GM18505 (cell line): ENCODE measurements at regions not wholly inside any gene's neighbourhood (a gene's known extent, or its start where the extent isn't known, plus 50 kb on each side); places are given as distances from the start of the nearest gene placed in this dataset.

Experiments
- ATAC-seq: cut with Tn5 transposase; IDR thresholded peaks from one replicate; pipeline ENCODE4 v1.9.1; 2021; ENCODE audit not compliant: unreplicated experiment
- POLR2A ChIP-seq: IDR thresholded peaks from 4 replicates; pipeline ENCODE4 v1.6.1; 2011; ENCODE audit warnings: borderline replicate concordance; ENCODE audit not compliant: insufficient read depth, insufficient read length; ENCODE audit errors: extremely low read depth

DNA sequence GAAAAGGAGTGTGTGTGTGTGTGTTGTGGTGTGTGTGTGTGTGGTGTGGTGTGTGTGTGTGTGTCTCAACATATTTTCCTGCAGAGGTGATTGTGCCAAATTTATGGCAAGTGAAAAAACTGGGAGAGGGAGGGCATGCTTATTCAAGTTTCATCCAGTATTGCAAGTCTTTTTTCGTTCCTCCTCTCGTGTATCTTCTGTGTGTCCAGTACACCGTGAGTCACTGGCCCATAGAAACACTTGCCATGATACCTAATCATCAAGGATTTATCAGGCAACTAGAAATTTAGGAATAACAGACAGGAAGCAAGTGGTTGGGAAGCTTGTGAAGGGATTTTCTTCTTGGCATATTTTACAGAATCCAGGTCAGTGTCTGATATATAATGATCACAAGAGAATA is 820.5 kb downstream of the GATA3 start:
- no peak for ATAC-seq
- TF ChIP-seq POLR2A: no peak

DNA sequence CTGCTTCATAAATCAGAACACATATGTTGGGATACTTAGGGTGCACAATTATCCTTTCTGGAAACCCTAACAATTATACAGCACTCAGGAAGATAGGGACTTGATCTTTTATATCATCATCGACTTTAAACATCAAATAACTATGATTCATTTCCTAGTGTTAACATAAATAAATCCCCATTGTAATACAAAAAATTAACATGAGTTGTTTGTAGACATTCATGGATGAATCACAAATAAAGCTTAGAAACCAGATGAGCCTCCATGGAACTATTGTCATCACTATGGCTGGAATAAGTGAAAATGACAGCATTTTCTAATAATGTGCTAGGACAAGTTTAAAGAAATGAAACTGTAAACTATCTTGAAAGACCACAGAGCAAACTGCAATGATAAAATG is 821.7 kb downstream of the GATA3 start:
- TF ChIP-seq POLR2A: no peak
- no peak for ATAC-seq

DNA sequence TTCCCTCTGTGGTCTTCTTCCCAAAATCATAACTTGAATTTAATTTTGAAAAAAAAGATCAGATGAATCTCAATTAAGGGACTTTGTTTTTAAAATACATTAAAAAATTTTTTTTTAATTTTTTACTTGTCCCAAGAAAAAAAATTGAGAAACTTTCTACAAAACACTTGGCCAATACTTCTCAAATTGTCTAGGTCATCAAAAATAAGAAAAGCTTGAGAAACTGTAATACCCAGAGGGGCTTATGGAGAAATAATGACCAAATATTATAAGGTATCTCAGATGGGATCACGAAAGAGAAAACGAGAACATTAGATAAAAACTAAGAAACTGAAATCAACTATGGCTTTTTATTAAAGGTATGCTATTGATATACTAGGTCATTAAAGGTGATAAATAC is 835.0 kb downstream of the GATA3 start:
- TF ChIP-seq POLR2A: no peak
- no peak for ATAC-seq

DNA sequence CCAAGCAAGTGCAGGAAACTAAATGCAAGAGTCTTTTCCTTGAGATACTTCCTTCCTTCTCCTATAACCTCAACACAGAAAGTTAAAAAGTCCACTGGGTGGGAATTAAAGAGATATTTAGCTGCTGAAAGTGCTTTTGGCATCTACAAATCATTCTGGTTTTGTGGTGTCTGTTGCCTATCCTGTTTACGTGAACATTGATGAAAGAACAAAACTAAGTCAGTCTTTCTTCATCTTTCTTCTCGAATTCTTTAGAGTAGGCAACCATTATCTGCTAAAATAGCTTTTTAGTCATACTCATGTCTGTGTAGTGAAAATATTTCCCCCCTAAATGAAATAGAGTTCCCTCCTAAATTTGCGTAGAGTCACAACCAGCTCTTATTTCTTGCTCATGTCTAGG is 838.6 kb downstream of the GATA3 start:
- no peak for TF ChIP-seq POLR2A
- no peak for ATAC-seq

DNA sequence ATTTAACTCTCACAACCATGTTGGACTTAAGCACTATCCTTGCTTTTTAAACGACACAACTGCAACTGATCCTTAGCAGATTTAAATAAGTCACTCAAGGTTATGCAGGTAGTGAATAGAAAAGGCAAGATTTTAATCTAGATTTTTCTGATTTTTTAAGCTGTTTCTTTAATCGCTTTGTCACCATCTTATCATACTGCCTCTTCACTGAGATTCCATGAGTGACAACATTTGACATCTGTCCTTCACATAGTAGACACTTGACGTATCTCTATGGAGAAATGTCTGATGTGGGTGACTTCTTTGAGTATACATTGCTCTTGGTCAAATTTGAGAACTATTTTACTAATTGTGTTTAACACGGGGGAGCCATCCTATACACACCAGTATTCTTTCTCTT is 839.7 kb downstream of the GATA3 start:
- ATAC-seq: no peak
- no peak for TF ChIP-seq POLR2A

DNA sequence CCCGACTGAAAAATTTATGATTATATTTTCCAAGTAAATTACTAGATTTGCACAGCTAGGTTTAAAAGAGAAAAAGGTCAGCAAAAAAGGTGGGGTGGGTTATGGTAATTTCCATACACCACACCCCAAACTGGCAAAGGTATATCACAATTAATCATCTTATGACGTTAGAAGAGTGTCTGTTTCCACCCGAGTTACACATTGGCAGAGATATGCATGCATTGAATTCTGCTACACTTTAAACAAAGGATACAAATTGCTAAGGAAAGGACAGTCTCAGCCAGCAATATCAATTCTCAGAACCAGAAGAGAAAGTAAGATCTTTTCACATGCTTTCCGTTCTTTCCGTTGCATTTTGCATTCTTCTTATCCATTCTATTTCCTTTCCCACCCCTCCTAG is 843.3 kb downstream of the GATA3 start:
- ATAC-seq: no peak
- no peak for TF ChIP-seq POLR2A

DNA sequence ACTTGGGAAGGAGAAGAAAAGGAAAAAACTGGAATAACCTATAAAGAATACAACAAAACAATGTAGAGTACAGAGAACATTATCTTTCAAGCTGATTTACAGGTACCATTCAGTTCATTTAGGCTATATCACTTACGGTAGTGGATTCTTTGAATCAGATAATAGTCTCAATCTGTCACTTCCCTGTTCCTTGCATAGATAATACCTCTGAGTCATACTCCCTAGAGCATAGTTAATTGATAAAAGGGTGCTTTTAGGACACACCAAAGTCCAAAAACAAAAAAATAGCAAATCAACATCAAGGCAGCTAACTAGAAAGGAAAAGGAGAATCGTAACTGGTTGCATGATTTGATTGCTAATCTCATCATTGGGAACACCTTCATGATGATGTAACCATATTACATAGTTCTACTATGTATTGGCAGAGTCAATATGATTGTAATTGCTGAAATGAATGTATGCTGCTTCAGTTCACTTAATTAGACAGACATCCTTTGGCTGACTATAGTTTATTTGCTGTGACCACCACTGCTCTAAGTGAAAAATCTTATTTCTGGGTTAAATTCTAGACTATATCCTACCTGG is 844.4 kb downstream of the GATA3 start:
- no peak for ATAC-seq
- TF ChIP-seq POLR2A: no peak

DNA sequence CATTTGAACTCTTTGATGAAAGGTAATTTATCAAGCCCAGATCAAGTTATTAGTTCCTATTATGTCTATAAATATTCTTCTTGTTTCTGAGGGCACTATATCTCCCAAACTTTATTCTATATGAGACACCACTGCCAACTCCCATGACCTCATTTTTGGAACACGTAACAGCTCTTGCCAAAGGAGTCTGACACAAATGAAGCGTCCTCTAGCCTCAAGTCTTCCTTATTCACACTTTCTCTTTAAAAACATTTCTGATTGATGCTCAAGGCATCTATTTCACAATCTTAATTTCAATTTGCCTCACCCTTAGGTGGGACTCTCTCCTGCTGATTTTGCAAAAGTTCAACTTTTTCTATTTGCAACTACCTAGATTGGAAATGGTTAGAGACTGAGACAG is 848.4 kb downstream of the GATA3 start:
- no peak for TF ChIP-seq POLR2A
- ATAC-seq: no peak

DNA sequence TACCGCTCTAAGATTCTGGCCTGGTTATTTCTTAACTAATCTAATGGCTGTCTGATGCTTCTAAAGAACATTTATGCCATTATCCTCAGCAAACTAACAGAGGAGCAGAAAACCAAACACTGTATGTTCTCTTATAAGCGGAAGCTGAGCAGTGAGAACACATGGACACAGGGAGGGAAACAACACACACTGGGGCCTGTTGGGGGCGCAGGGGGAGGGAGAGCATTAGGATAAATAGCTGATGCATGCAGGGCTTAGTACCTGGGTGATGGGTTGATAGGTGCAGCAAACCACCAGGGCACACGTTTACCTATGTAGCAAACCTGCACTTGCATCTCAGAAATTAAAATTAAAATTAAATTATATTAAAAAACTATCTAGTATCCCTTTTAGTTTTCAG is 853.5 kb downstream of the GATA3 start:
- TF ChIP-seq POLR2A: no peak
- ATAC-seq: no peak

DNA sequence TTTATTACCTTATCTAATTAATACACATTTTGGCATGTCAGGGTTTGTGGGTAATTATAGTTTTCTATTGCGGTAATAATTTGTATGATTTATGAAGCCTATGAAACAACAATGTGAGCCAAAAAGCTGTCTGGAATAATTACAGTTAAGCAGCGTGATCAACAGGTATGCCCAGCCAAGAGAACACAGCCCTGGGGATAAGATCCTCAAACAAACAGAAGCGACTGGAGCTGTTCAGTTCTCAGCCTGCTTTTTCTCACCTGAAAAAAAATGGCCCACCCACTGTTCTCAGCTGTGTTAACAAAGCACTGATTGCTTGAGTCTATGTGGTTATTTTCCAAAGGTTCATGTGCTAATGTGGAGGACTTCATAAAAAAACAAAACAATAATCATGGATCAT is 855.8 kb downstream of the GATA3 start:
- TF ChIP-seq POLR2A: no peak
- ATAC-seq: no peak

DNA sequence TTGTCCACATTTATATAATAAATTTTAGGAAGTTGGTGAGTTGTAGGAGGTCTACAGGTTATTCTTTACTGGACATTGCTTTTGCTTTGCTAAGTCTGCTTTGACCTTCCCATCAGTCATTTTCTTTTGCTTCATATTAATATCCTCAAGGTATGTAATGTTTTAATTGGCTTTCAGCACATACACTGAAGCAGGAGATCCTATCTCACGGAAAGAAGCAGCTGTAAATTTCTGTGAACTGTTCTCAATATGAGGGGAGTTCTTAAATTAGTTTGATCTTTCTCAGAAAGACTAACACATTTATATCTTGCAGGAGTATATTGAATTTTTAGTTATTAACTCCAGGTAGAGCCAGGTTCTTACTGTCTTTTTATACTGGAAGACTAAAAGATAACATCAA is 856.5 kb downstream of the GATA3 start:
- no peak for ATAC-seq
- no peak for TF ChIP-seq POLR2A

DNA sequence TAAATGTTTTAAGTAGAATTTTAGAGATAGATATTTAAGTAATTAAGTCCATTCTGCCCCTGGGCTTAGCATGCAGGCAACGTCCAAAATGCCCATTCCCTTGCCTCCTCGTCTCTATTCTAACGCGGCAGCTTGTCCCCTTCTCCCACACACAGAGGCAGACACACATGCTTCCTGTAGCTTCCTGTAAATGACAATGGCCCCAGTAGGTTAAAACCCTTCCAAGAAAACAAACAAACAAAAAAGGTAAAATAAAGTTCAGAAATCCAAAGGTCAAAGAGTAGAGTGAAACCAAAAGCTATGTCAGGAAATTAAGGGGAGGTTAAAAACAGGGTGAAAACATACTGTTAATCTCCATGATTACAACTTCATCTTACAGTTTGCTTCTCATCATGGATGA is 857.6 kb downstream of the GATA3 start:
- TF ChIP-seq POLR2A: no peak
- no peak for ATAC-seq

DNA sequence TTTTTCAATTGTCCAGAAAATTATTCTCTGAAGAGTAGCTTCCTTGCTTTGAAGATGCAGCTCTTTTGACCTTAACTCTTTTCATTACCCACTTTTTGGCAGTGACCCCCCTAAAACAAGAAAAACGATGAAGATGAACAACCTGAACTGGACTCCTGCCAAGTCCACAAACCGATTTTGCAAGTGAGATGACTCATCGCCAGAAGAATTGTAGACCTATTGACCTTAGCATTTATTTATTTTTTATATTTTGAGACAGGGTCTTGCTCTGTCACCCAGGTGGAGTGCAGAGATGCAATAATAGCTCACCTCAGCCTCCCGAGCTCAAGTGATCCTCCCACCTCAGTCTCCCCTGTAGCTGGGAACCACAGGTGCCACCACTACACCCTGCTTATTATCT is 859.2 kb downstream of the GATA3 start:
- ATAC-seq: no peak
- no peak for TF ChIP-seq POLR2A

DNA sequence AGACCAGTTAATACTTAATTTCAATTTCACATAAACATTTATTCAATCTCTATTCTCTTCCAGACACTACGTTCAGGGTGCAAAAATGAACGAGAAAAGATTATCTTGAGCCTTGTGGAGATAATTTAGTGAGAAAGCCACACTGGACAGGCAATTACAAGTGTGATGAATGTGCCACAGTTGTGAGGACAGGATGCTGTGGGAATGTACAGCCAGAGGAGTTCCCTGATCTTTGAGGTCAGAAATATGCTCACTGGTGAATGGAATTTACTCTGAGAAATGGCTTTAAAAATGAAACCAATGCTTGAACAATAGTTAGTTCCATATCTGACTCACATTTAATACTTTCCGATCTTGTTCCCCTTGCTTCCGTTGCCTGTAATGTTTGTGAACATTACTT is 864.8 kb downstream of the GATA3 start:
- no peak for TF ChIP-seq POLR2A
- ATAC-seq: no peak

DNA sequence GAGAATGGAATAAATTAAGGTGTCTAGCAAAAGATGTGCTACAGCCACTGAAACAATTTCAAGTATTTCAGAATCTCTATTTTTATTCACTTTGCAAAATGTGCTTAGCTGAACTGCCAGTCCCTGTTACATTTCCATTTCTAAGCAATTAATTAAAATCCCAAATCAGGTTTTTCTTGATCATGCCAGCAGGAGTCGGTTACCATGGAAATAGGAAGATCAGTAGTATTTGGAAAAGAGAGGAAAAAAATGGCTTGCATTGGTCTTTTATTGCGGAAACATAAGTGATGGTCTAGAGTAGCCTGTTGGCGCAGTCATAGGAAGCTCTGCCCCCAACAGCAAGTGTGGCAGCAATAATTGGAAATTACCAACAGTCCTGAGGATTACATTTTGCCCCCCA is 867.1 kb downstream of the GATA3 start:
- no peak for ATAC-seq
- no peak for TF ChIP-seq POLR2A

DNA sequence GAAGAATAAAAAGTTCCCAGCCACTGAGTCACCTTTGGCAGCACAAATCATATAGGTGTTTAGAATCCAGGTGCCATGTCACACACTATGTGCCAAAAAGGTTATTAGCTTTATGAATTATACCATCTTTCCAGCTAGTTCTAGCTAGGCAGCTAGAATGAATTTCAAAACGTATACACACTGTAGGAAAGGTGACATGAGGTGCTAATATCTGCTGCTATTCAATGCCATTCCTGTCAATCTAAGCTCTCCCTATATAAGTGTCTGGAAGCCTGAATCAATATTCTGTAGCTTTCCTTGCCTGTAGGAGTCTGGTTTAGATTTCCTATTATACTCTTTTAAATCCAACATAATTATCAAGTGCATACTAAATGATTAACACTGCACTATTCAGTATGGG is 868.6 kb downstream of the GATA3 start:
- no peak for TF ChIP-seq POLR2A
- ATAC-seq: no peak

DNA sequence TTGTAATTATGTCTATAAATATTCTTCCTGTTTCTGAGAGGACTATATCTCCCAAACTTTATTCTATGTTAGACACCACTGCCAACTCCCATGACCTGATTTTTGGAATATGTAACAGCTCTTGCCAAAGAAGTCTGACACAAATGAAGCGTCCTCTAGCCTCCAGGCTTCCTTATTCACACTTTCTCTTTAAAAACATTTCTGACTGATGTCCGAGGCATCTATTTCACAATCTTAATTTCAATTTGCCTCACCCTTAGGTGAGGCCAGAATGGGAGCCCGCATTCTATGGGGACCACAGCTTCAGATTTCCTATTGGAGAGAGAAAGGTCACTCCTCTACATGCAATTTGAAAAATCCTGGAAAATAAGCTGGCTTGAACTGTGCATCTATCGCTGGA is 873.2 kb downstream of the GATA3 start:
- no peak for TF ChIP-seq POLR2A
- ATAC-seq: no peak
